IMR-90 (cell line): ENCODE measurements at regions not wholly inside any gene's neighbourhood (a gene's known extent, or its start where the extent isn't known, plus 50 kb on each side); places are given as distances from the start of the nearest gene placed in this dataset.

Source experiments
- ATAC-seq: fragments of 200-7000 bp; cut with Tn5 transposase; 2 replicates; pipeline ENCODE4 v1.9.1; 2020; ENCODE audit warnings: low read depth, mild to moderate bottlenecking, moderate library complexity
- BruUV-seq: library from RNA; stranded (reverse); fragments of 400-500 nt; replicated peaks from 2 replicates; lab custom pipeline; 2021; lab: Mats Ljungman, UMichigan
- CTCF ChIA-PET: fragments of 300-600 bp; formaldehyde crosslinking; extraction: SDS; loops from one replicate; lab custom pipeline; 2021; ENCODE audit warnings: antibody characterized with exemption; lab: Yijun Ruan, JAX
- POLR2A ChIA-PET: fragments of 300-600 bp; sonication (Branson Sonifier 250); formaldehyde crosslinking; loops from one replicate; lab custom pipeline; 2022; ENCODE audit warnings: antibody characterized with exemption; ENCODE audit not compliant: unreplicated experiment; lab: Charles Lee
- DNase-seq: peaks from one replicate; pipeline ENCODE4 v3.0.0; 2013
- H2AFZ ChIP-seq: replicated peaks from 2 replicates; pipeline ENCODE3; 2013; ENCODE audit warnings: low read length, mild to moderate bottlenecking; ENCODE audit not compliant: poor library complexity
- H2AK5ac ChIP-seq: 2 replicates; pipeline ENCODE4 v1.6.1; 2013; ENCODE audit warnings: low read depth, low read length, inconsistent platforms
- H2AK9ac ChIP-seq: replicated peaks from 2 replicates; pipeline ENCODE3; 2013; ENCODE audit warnings: mild to moderate bottlenecking, low read depth, low read length, moderate library complexity; ENCODE audit not compliant: poor library complexity
- H2BK120ac ChIP-seq: 2 replicates; pipeline ENCODE4 v1.6.1; 2013; ENCODE audit warnings: low read depth, low read length, inconsistent platforms
- H2BK15ac ChIP-seq: 3 replicates; pipeline ENCODE4 v1.6.1; 2013; ENCODE audit warnings: low read depth, low read length, inconsistent platforms
- H2BK20ac ChIP-seq: 2 replicates; pipeline ENCODE4 v1.6.1; 2013; ENCODE audit warnings: low read depth, mild to moderate bottlenecking, inconsistent platforms, low read length, moderate library complexity
- H2BK5ac ChIP-seq: 2 replicates; pipeline ENCODE4 v1.6.1; 2013; ENCODE audit warnings: mild to moderate bottlenecking, low read depth, low read length, inconsistent platforms; ENCODE audit not compliant: poor library complexity, severe bottlenecking
- H3K14ac ChIP-seq: replicated peaks from 2 replicates; pipeline ENCODE4 v1.6.1; 2013; ENCODE audit warnings: low read depth, low read length, inconsistent platforms
- H3K18ac ChIP-seq: 2 replicates; pipeline ENCODE4 v1.6.1; 2013; ENCODE audit warnings: low read depth, low read length, control low read depth
- H3K23ac ChIP-seq: 2 replicates; pipeline ENCODE4 v1.6.1; 2013; ENCODE audit warnings: low read depth, low read length, inconsistent platforms
- H3K27ac ChIP-seq: 2 replicates; pipeline ENCODE4 v1.5.1; 2013; ENCODE audit warnings: mild to moderate bottlenecking, control low read depth, low read length; ENCODE audit not compliant: insufficient read depth
- H3K27me3 ChIP-seq: 2 replicates; pipeline ENCODE4 v1.6.1; 2013; ENCODE audit warnings: low read length; ENCODE audit not compliant: control insufficient read depth, insufficient read depth
- H3K36me3 ChIP-seq: 2 replicates; pipeline ENCODE4 v1.6.1; 2013; ENCODE audit warnings: low read length, mixed read lengths; ENCODE audit not compliant: control insufficient read depth, insufficient read depth
- H3K4ac ChIP-seq: 2 replicates; pipeline ENCODE4 v1.6.1; 2013; ENCODE audit warnings: low read depth, low read length, inconsistent platforms
- H3K4me1 ChIP-seq: 2 replicates; pipeline ENCODE4 v1.6.1; 2013; ENCODE audit warnings: low read length, mixed read lengths; ENCODE audit not compliant: control insufficient read depth, insufficient read depth
- H3K4me2 ChIP-seq: 2 replicates; pipeline ENCODE4 v1.6.1; 2013; ENCODE audit warnings: low read depth, mild to moderate bottlenecking, control low read depth, low read length, moderate library complexity
- H3K4me3 ChIP-seq: 2 replicates; pipeline ENCODE4 v1.5.1; 2013; ENCODE audit warnings: low read depth, mild to moderate bottlenecking, control low read depth, low read length, moderate library complexity; ENCODE audit not compliant: insufficient read depth
- H3K56ac ChIP-seq: 2 replicates; pipeline ENCODE4 v1.6.1; 2013; ENCODE audit warnings: low read length, inconsistent platforms; ENCODE audit not compliant: insufficient read depth; ENCODE audit errors: extremely low read depth
- H3K79me1 ChIP-seq, 2 experiments: 2 replicates each; pipeline ENCODE4 v1.6.1; 2013; ENCODE audit warnings: low read length in 2 of 2, inconsistent platforms in 1 of 2, low read depth in 1 of 2
- H3K9ac ChIP-seq: 2 replicates; pipeline ENCODE4 v1.6.1; 2013; ENCODE audit warnings: low read depth, low read length, control low read depth
- H3K9me1 ChIP-seq: 2 replicates; pipeline ENCODE4 v1.6.1; 2013; ENCODE audit warnings: low read length, inconsistent platforms; ENCODE audit not compliant: insufficient read depth
- H3K9me3 ChIP-seq: 2 replicates; pipeline ENCODE4 v1.6.1; 2013; ENCODE audit warnings: low read length; ENCODE audit not compliant: control insufficient read depth, insufficient read depth
- H4K20me1 ChIP-seq: 2 replicates; pipeline ENCODE4 v1.6.1; 2013; ENCODE audit warnings: low read length, inconsistent platforms; ENCODE audit not compliant: insufficient read depth
- H4K5ac ChIP-seq: 2 replicates; pipeline ENCODE4 v1.6.1; 2013; ENCODE audit warnings: mild to moderate bottlenecking, low read depth, low read length, control low read depth
- H4K8ac ChIP-seq, 2 experiments: 2 replicates each; pipeline ENCODE4 v1.6.1; 2013; ENCODE audit warnings: low read depth in 2 of 2, low read length in 2 of 2, control low read depth in 1 of 2, inconsistent platforms in 1 of 2
- H4K91ac ChIP-seq: 2 replicates; pipeline ENCODE4 v1.6.1; 2013; ENCODE audit warnings: low read depth, low read length, inconsistent platforms; ENCODE audit not compliant: insufficient read depth
- BHLHE40 ChIP-seq: fragments of 150-350 bp; IDR thresholded peaks from 2 replicates; pipeline ENCODE4 v1.6.1; 2016; ENCODE audit warnings: mild to moderate bottlenecking, low read depth, low read length
- CEBPB ChIP-seq: IDR thresholded peaks from 2 replicates; pipeline ENCODE4 v1.6.1; 2012; ENCODE audit warnings: low read depth, low read length, improper control_type of control experiment
- CHD1 ChIP-seq: IDR thresholded peaks from 2 replicates; pipeline ENCODE4 v1.6.1; 2012; ENCODE audit warnings: low read depth, low read length, improper control_type of control experiment
- CTCF ChIP-seq: conservative IDR thresholded peaks from 2 replicates; pipeline ENCODE4 v1.5.1; 2012; ENCODE audit warnings: mild to moderate bottlenecking, low read depth, low read length, improper control_type of control experiment
- ELK1 ChIP-seq: fragments of 150-350 bp; IDR thresholded peaks from 2 replicates; pipeline ENCODE4 v1.6.1; 2016; ENCODE audit warnings: low read depth, mild to moderate bottlenecking, low read length, moderate library complexity, borderline replicate concordance
- FOS ChIP-seq: fragments of 150-350 bp; IDR thresholded peaks from 2 replicates; pipeline ENCODE4 v1.6.1; 2016; ENCODE audit warnings: low read depth, low read length
- MAFK ChIP-seq: IDR thresholded peaks from 2 replicates; pipeline ENCODE4 v1.6.1; 2012; ENCODE audit warnings: low read depth, low read length, improper control_type of control experiment
- MAZ ChIP-seq: IDR thresholded peaks from 2 replicates; pipeline ENCODE4 v1.6.1; 2012; ENCODE audit warnings: low read depth, mild to moderate bottlenecking, low read length, improper control_type of control experiment, moderate library complexity, borderline replicate concordance
- MXI1 ChIP-seq: IDR thresholded peaks from 2 replicates; pipeline ENCODE4 v1.6.1; 2012; ENCODE audit warnings: low read depth, mild to moderate bottlenecking, low read length, moderate library complexity, borderline replicate concordance
- NFE2L2 ChIP-seq: fragments of 150-350 bp; IDR thresholded peaks from 2 replicates; pipeline ENCODE4 v1.6.1; 2016; ENCODE audit warnings: low read depth, mild to moderate bottlenecking, low read length
- POLR2A ChIP-seq: IDR thresholded peaks from 2 replicates; pipeline ENCODE4 v1.6.1; 2012; ENCODE audit warnings: mild to moderate bottlenecking, low read depth, low read length
- RAD21 ChIP-seq: IDR thresholded peaks from 2 replicates; pipeline ENCODE4 v1.6.1; 2012; ENCODE audit warnings: low read length, improper control_type of control experiment
- RCOR1 ChIP-seq: IDR thresholded peaks from 2 replicates; pipeline ENCODE4 v1.6.1; 2012; ENCODE audit warnings: mild to moderate bottlenecking, low read length, improper control_type of control experiment; ENCODE audit not compliant: insufficient replicate concordance
- RFX5 ChIP-seq: IDR thresholded peaks from 2 replicates; pipeline ENCODE4 v1.8.0; 2012; ENCODE audit warnings: low read depth, mild to moderate bottlenecking, low read length, moderate library complexity
- SMC3 ChIP-seq: fragments of 150-350 bp; IDR thresholded peaks from 2 replicates; pipeline ENCODE4 v1.6.1; 2016; ENCODE audit warnings: low read depth, mild to moderate bottlenecking, antibody characterized with exemption, low read length, moderate library complexity
- USF2 ChIP-seq: fragments of 150-350 bp; IDR thresholded peaks from 2 replicates; pipeline ENCODE4 v1.6.1; 2017; ENCODE audit warnings: mild to moderate bottlenecking, antibody characterized with exemption, low read length, low read depth
- WGBS, 2 experiments: methylation state at CpG; one replicate each; pipeline versions ENCODE4 v1.1.5 to v1.1.7; 2013; ENCODE audit warnings: missing lambda C conversion rate in 2 of 2; ENCODE audit not compliant: insufficient read length in 1 of 2; ENCODE audit errors: extremely low coverage in 2 of 2; 5-methylcytosine and 5-hydroxymethylcytosine counted together
- dilution Hi-C: fragments of 300-500 bp; cut with HindIII; formaldehyde crosslinking; loops from one replicate; pipeline ENCODE4 v1.14.3; 2018; ENCODE audit warnings: low sequenced_read_pairs; ENCODE audit not compliant: unreplicated experiment
- in situ Hi-C: fragments of 300-500 bp; cut with MboI; formaldehyde crosslinking; loops from 3 replicates; pipeline ENCODE4 v1.14.3; 2019; ENCODE audit warnings: low sequenced_read_pairs, inconsistent platforms, mixed read lengths
- intact Hi-C: fragments of 100-400 bp; cut with micrococcal nuclease; formaldehyde crosslinking; loops from 2 replicates; pipeline ENCODE4 v1.10.0; 2022

- Histone ChIP-seq H4K20me1 (no peaks in the 10 kb centered on the region), H3K9ac (no peak overlapping the region), H4K91ac (no peak overlapping the region), H3K4me3 (no peak overlapping the region), H3K4me1 (no peaks in the 10 kb centered on the region), H4K5ac (no peak overlapping the region), H4K8ac (no peak overlapping the region), H2AK5ac (no peak overlapping the region), H2BK20ac (no peak overlapping the region), H3K4me2 (no peak overlapping the region), H2AFZ (no peak overlapping the region), H2BK5ac (no peak overlapping the region), H3K36me3 (no peaks in the 10 kb centered on the region), H3K9me3 (no peaks in the 10 kb centered on the region), H3K14ac (no peak overlapping the region), H3K23ac (no peak overlapping the region), H3K79me1 (no peaks in the 10 kb centered on the region), H3K9me1 (no peaks in the 10 kb centered on the region), H2BK120ac (no peak overlapping the region), H3K56ac (no peak overlapping the region), H3K18ac (no peak overlapping the region), H2BK15ac (no peak overlapping the region), H3K27ac (no peak overlapping the region), H2AK9ac (no peak overlapping the region), H3K4ac (no peak overlapping the region), H3K27me3 (no peaks in the 10 kb centered on the region; the same call in 1 of the 2 replicates)
- no CpG with 5 or more reads among the region's 2 CpGs for WGBS, 2 experiments
- CTCF ChIA-PET = no interaction called here
- no peak for TF ChIP-seq CEBPB
- TF ChIP-seq POLR2A = no peak
- TF ChIP-seq CTCF = no peak
- no peak for TF ChIP-seq SMC3
- TF ChIP-seq CHD1 = no peak
- TF ChIP-seq NFE2L2 = no peak
- TF ChIP-seq MAZ = no peak
- TF ChIP-seq FOS = no peak
- no peak for TF ChIP-seq USF2
- TF ChIP-seq BHLHE40 = no peak
- TF ChIP-seq MXI1 = no peak
- no peak for TF ChIP-seq MAFK
- TF ChIP-seq ELK1 = no peak
- TF ChIP-seq RCOR1 = no peak
- TF ChIP-seq RFX5 = no peak
- no peak for TF ChIP-seq RAD21
- dilution Hi-C loops (no loop called here), in situ Hi-C loops (no loop called here), intact Hi-C loops (no loop called here)
- no peak for ATAC-seq
- DNase-seq = no peak
- no TSS peak for BruUV-seq
- POLR2A ChIA-PET = no interaction called here
Measured at GRCh38 chr19:30999726-31000125, 349.5 kb downstream of the TSHZ3 start.
